Panc1 (cell line): ENCODE measurements at regions not wholly inside any gene's neighbourhood (a gene's known extent, or its start where the extent isn't known, plus 50 kb on each side); places are given as distances from the start of the nearest gene placed in this dataset.
"Not testable (repeated sequence)": the region's sequence is repeated elsewhere in the genome, so short reads cannot be mapped to it uniquely, and the experiment has no call there.

Experiments used
- ATAC-seq: fragments of 200-7000 bp; cut with Tn5 transposase; 2 replicates; pipeline ENCODE4 v1.9.1; 2020; ENCODE audit warnings: mild to moderate bottlenecking, moderate library complexity
- BruUV-seq: library from RNA; stranded (reverse); fragments of 400-500 nt; replicated peaks from 2 replicates; lab custom pipeline; 2021; lab: Mats Ljungman, UMichigan
- CTCF ChIA-PET: fragments of 300-600 bp; sonication (Branson Sonifier 250); formaldehyde crosslinking; loops from one replicate; lab custom pipeline; 2022; ENCODE audit warnings: antibody characterized with exemption; lab: Charles Lee
- POLR2A ChIA-PET: fragments of 300-600 bp; sonication (Branson Sonifier 250); formaldehyde crosslinking; loops from one replicate; lab custom pipeline; 2022; ENCODE audit warnings: antibody characterized with exemption; lab: Charles Lee
- DNase-seq: peaks from one replicate; pipeline ENCODE4 v3.0.0-alpha.2; 2010; ENCODE audit warnings: low read depth, low spot score
- H3K27ac ChIP-seq: 2 replicates; pipeline ENCODE4 v1.5.1; 2011; ENCODE audit warnings: mild to moderate bottlenecking, low read length, inconsistent platforms
- H3K27me3 ChIP-seq: fragments of 200-500 bp; sonication (Bioruptor generic); 2 replicates; pipeline ENCODE4 v1.6.0; 2014; ENCODE audit warnings: low read length, inconsistent platforms; ENCODE audit not compliant: control insufficient read depth, insufficient read depth
- H3K36me3 ChIP-seq: fragments of 200-500 bp; sonication (Bioruptor generic); 2 replicates; pipeline ENCODE4 v1.5.1; 2014; ENCODE audit warnings: inconsistent platforms, mild to moderate bottlenecking, low read length, moderate library complexity; ENCODE audit not compliant: control insufficient read depth, insufficient read depth
- H3K4me1 ChIP-seq: 2 replicates; pipeline ENCODE4 v1.5.1; 2011; ENCODE audit warnings: inconsistent platforms, mild to moderate bottlenecking, low read length, moderate library complexity; ENCODE audit not compliant: control insufficient read depth, insufficient read depth
- H3K4me3 ChIP-seq, 2 experiments: 2 replicates each; pipeline ENCODE4 v1.5.1; 2011 to 2012; ENCODE audit warnings: low read depth in 2 of 2, low read length in 2 of 2, mild to moderate bottlenecking in 2 of 2, inconsistent platforms in 1 of 2, moderate library complexity in 1 of 2
- H3K9me3 ChIP-seq: fragments of 200-500 bp; sonication (Bioruptor generic); 2 replicates; pipeline ENCODE4 v1.5.1; 2014; ENCODE audit warnings: low read depth, mild to moderate bottlenecking, inconsistent platforms, low read length, moderate library complexity; ENCODE audit not compliant: control insufficient read depth, insufficient read depth
- POLR2AphosphoS5 ChIP-seq: IDR thresholded peaks from 2 replicates; pipeline ENCODE4 v1.6.1; 2012; ENCODE audit warnings: mild to moderate bottlenecking, low read depth, low read length, moderate library complexity
- SIN3A ChIP-seq: IDR thresholded peaks from 2 replicates; pipeline ENCODE4 v1.6.1; 2012; ENCODE audit warnings: low read depth, mild to moderate bottlenecking, low read length, moderate library complexity, borderline replicate concordance; ENCODE audit not compliant: insufficient read depth
- TCF7L2 ChIP-seq: IDR thresholded peaks from 2 replicates; pipeline ENCODE4 v1.6.1; 2011; ENCODE audit warnings: mild to moderate bottlenecking, low read depth, low read length, inconsistent platforms
- in situ Hi-C: cut with HindIII; loops from 2 replicates; pipeline ENCODE4 v1.10.0; 2016; ENCODE audit warnings: low sequenced_read_pairs, low pct_unique_long_range_greater_than_20kb
- intact Hi-C: fragments of 100-400 bp; cut with micrococcal nuclease; formaldehyde crosslinking; loops from one replicate; pipeline ENCODE4 v1.10.0; 2022; ENCODE audit not compliant: unreplicated experiment
- TF ChIP-seq, protein P1 (sequence below), 2 experiments: IDR thresholded peaks; 2 replicates each; pipeline ENCODE4 v1.6.1; 2011 to 2012; ENCODE audit warnings: low read depth in 2 of 2, control low read depth in 1 of 2, low read length in 1 of 2, mild to moderate bottlenecking in 1 of 2, moderate library complexity in 1 of 2; ENCODE audit not compliant: insufficient read depth in 1 of 2
- TF ChIP-seq, protein P2 (sequence below): fragments of 450-650 bp; IDR thresholded peaks from 2 replicates; pipeline ENCODE4 v1.5.1; 2017; ENCODE audit warnings: mild to moderate bottlenecking

DNA sequence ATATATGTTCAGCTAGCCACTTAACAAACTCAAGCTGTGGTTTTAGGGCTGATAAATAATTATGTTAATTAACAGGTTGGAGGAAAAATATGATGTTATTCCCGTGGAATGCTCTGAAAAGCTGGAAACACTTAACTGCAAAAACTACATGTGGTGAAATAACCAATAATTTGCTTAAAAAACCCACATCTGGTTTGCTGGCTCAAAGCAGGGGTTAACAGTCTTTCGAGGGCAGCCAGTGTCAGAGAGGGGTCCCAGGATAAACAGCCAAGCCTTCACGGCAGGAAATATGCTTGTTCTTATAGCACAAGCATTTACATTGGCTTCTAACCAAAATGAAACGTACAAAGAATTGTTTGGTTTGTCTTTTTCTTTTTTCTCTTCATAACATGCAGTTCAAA lies 254.0 kb upstream of the GAS1 start:
- in situ Hi-C loops (no loop called here), intact Hi-C loops (no loop called here)
- Histone ChIP-seq H3K4me1 (no peaks in the 10 kb centered on the region), H3K27ac (no peak overlapping the region), H3K27me3 (no peaks in the 10 kb centered on the region), H3K4me3 (no peak overlapping the region), H3K9me3 (no peaks in the 10 kb centered on the region), H3K36me3 (no peaks in the 10 kb centered on the region)
- ChIA-PET CTCF (no interaction called here), POLR2A (no interaction called here)
- TF ChIP-seq, protein P1, sequence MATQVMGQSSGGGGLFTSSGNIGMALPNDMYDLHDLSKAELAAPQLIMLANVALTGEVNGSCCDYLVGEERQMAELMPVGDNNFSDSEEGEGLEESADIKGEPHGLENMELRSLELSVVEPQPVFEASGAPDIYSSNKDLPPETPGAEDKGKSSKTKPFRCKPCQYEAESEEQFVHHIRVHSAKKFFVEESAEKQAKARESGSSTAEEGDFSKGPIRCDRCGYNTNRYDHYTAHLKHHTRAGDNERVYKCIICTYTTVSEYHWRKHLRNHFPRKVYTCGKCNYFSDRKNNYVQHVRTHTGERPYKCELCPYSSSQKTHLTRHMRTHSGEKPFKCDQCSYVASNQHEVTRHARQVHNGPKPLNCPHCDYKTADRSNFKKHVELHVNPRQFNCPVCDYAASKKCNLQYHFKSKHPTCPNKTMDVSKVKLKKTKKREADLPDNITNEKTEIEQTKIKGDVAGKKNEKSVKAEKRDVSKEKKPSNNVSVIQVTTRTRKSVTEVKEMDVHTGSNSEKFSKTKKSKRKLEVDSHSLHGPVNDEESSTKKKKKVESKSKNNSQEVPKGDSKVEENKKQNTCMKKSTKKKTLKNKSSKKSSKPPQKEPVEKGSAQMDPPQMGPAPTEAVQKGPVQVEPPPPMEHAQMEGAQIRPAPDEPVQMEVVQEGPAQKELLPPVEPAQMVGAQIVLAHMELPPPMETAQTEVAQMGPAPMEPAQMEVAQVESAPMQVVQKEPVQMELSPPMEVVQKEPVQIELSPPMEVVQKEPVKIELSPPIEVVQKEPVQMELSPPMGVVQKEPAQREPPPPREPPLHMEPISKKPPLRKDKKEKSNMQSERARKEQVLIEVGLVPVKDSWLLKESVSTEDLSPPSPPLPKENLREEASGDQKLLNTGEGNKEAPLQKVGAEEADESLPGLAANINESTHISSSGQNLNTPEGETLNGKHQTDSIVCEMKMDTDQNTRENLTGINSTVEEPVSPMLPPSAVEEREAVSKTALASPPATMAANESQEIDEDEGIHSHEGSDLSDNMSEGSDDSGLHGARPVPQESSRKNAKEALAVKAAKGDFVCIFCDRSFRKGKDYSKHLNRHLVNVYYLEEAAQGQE (IDR thresholded peaks at IDR 0.05; ENCODE audit: insufficient read depth in 1 of 2, low read depth in 2 of 2, low read length in 1 of 2), result no peak
- TF ChIP-seq SIN3A (no peak), TCF7L2 (no peak), POLR2AphosphoS5 (no peak)
- TF ChIP-seq, protein P2, sequence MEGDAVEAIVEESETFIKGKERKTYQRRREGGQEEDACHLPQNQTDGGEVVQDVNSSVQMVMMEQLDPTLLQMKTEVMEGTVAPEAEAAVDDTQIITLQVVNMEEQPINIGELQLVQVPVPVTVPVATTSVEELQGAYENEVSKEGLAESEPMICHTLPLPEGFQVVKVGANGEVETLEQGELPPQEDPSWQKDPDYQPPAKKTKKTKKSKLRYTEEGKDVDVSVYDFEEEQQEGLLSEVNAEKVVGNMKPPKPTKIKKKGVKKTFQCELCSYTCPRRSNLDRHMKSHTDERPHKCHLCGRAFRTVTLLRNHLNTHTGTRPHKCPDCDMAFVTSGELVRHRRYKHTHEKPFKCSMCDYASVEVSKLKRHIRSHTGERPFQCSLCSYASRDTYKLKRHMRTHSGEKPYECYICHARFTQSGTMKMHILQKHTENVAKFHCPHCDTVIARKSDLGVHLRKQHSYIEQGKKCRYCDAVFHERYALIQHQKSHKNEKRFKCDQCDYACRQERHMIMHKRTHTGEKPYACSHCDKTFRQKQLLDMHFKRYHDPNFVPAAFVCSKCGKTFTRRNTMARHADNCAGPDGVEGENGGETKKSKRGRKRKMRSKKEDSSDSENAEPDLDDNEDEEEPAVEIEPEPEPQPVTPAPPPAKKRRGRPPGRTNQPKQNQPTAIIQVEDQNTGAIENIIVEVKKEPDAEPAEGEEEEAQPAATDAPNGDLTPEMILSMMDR, result no peak
- DNase-seq, result no peak
- no TSS peak for BruUV-seq
- no peak for ATAC-seq

DNA sequence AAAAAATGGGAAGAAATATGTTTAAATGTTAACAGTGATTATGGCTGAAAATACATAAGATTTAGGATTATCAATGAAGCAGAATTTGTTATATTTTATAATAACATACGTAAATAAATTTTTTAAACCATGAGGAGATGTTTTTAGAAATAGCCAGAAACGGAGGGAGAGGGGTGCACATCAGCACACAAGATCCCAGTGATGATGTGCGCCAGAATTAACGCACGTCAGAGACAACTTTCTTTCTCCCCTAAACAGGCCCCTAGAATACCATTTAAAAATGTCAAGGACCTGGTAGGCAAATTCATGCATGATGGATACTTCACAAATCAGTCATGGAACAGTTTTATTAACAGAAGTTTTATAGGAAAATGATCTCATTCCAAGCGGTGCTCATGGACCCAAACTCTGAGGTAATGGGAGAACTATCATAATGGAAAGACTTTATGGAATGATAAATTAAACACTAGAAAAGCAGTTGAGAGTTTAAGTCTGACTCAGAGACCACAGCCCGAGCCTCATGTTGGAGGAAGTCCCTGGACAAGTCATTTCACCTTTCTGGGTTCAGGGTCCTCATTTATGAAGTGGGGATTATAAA lies 258.9 kb upstream of the GAS1 start:
- Histone ChIP-seq H3K36me3 (no peaks in the 10 kb centered on the region), H3K4me1 (no peaks in the 10 kb centered on the region), H3K4me3 (no peak overlapping the region), H3K27ac (no peak overlapping the region), H3K27me3 (no peaks in the 10 kb centered on the region), H3K9me3 (no peaks in the 10 kb centered on the region)
- CTCF ChIA-PET, result no interaction called here
- TF ChIP-seq SIN3A, result no peak
- no peak for TF ChIP-seq POLR2AphosphoS5
- TF ChIP-seq, protein P1 (IDR thresholded peaks at IDR 0.05; ENCODE audit: insufficient read depth in 1 of 2, low read depth in 2 of 2, low read length in 1 of 2), result no peak
- TF ChIP-seq, protein P2, result no peak
- no peak for TF ChIP-seq TCF7L2
- no TSS peak for BruUV-seq
- intact Hi-C loops (no loop called here), in situ Hi-C loops (no loop called here)
- no peak for DNase-seq
- POLR2A ChIA-PET, result no interaction called here
- no peak for ATAC-seq

DNA sequence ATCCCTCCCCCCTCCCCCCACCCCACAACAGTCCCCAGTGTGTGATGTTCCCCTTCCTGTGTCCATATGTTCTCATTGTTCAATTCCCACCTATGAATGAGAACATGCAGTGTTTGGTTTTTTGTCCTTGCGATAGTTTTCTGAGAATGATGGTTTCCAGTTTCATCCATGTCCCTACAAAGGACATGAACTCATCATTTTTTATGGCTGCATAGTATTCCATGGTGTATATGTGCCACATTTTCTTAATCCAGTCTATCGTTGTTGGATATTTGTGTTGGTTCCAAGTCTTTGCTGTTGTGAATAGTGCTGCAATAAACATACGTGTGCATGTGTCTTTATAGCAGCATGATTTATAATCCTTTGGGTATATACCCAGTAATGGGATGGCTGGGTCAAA lies 263.4 kb upstream of the GAS1 start:
- POLR2A ChIA-PET, H3K4me3 ChIP-seq, H3K36me3 ChIP-seq, H3K27ac ChIP-seq, CTCF ChIA-PET, H3K27me3 ChIP-seq, BruUV-seq, in situ Hi-C loops, ATAC-seq, DNase-seq, H3K9me3 ChIP-seq, H3K4me1 ChIP-seq, intact Hi-C loops: not testable (repeated sequence)
